Tibial nerve (tissue), 4 donors: ENCODE measurements at regions not wholly inside any gene's neighbourhood (a gene's known extent, or its start where the extent isn't known, plus 50 kb on each side); places are given as distances from the start of the nearest gene placed in this dataset. TPM values are rescaled to one million over a fixed set of nuclear protein-coding genes. Genes with fewer than 3 reads are reported as not detected.
"Not testable (repeated sequence)": the region's sequence is repeated elsewhere in the genome, so short reads cannot be mapped to it uniquely, and the experiment has no call there.

Experiments
- DNase-seq, 2 donors: peaks; one replicate each; pipeline ENCODE4 v3.0.0-alpha.2; 2019; ENCODE audit warnings: low spot score in 2 of 2
- H3K27ac ChIP-seq, 4 donors: fragments of 200-600 bp; sonication (generic) in 3 of 4; one replicate each; pipeline ENCODE4 v1.5.1; 2017 to 2019; ENCODE audit warnings: mild to moderate bottlenecking in 1 of 4
- H3K27me3 ChIP-seq, 2 donors: fragments of 200-600 bp; sonication (generic) in 1 of 2; one replicate each; pipeline versions ENCODE4 v1.5.1 to v1.6.0; 2017 to 2019
- H3K36me3 ChIP-seq, 3 donors: fragments of 200-600 bp; sonication (generic); one replicate each; pipeline ENCODE4 v1.5.1; 2018 to 2019
- H3K4me1 ChIP-seq, 4 donors: fragments of 200-600 bp; sonication (generic) in 3 of 4; one replicate each; pipeline ENCODE4 v1.5.1; 2017 to 2019
- H3K4me3 ChIP-seq, 4 donors: fragments of 200-600 bp; sonication (generic) in 3 of 4; one replicate each; pipeline ENCODE4 v1.5.1; 2017 to 2019; ENCODE audit warnings: mild to moderate bottlenecking in 1 of 4, moderate library complexity in 1 of 4
- H3K9me3 ChIP-seq, 4 donors: fragments of 200-600 bp; sonication (generic) in 3 of 4; one replicate each; pipeline ENCODE4 v1.5.1; 2017 to 2019
- CTCF ChIP-seq, 5 experiments: fragments of 200-600 bp in 3 of 5; fragments of 450-650 bp in 2 of 5; sonication (generic) in 3 of 5; IDR thresholded peaks; one replicate each; pipeline ENCODE4 v1.5.1; 2016 to 2019; ENCODE audit warnings: antibody characterized with exemption in 5 of 5, mild to moderate bottlenecking in 3 of 5, moderate library complexity in 2 of 5
- WGBS, 2 donors: methylation state at CpG; one replicate each; pipeline ENCODE4 v1.1.5; 2018; 5-methylcytosine and 5-hydroxymethylcytosine counted together
- small RNA-seq: library from RNA; depleted of rRNA; stranded (forward); fragments of <200 nt; gene quantifications from one replicate; pipeline ENCODE3, GENCODE V24; 2016

- H3K27me3 ChIP-seq, DNase-seq, H3K36me3 ChIP-seq, H3K4me1 ChIP-seq, H3K9me3 ChIP-seq: not testable (repeated sequence)
- Histone ChIP-seq H3K27ac (peak overlapping the region in 1 of 4 donors; percentile 68), H3K4me3 (peak overlapping the region in 1 of 4 donors; percentile 25)
- 67% methylated on average over 31 of the region's 77 CpGs; no CpG with 5 or more reads in 1 of the 2 donors for WGBS, 2 donors
- peak in 1 of 5 experiments; percentile 28 for TF ChIP-seq CTCF (IDR thresholded peaks at IDR 0.05)
Observed at GRCh38 chrX:115727792-115728732, 167.1 kb downstream of the PLS3 start.

GRCh38 chrX:115732530-115732929 lies 171.6 kb downstream of the PLS3 start:
- peak in 1 of 5 experiments; percentile 74 for TF ChIP-seq CTCF (IDR thresholded peaks at IDR 0.05)
- DNase-seq, H3K9me3 ChIP-seq, H3K4me1 ChIP-seq, H3K36me3 ChIP-seq, H3K4me3 ChIP-seq, H3K27me3 ChIP-seq, H3K27ac ChIP-seq: not testable (repeated sequence)
- no CpG with 5 or more reads among the region's 39 CpGs for WGBS, 2 donors

GRCh38 chrX:115735269-115735668 lies 174.3 kb downstream of the PLS3 start:
- 59 to 100% methylated on average over 10 to 19 of the region's 26 CpGs for WGBS, 2 donors
- not testable (repeated sequence) for DNase-seq, H3K9me3 ChIP-seq, H3K36me3 ChIP-seq, H3K4me1 ChIP-seq, H3K27me3 ChIP-seq
- peak in 1 of 5 experiments; percentile 9 for TF ChIP-seq CTCF (IDR thresholded peaks at IDR 0.05)
- H3K27ac ChIP-seq, result peak overlapping the region in 1 of 4 donors; percentile 92
- H3K4me3 ChIP-seq, result peak overlapping the region in 1 of 4 donors; percentile 48

Small RNAs in the stretch of these regions (small RNA-seq; reads per million reads assigned to genes)
- not detected for gene AC005000.1
